Fibroblast of villous mesenchyme (primary cell): ENCODE measurements at regions not wholly inside any gene's neighbourhood (a gene's known extent, or its start where the extent isn't known, plus 50 kb on each side); places are given as distances from the start of the nearest gene placed in this dataset. TPM values are rescaled to one million over a fixed set of nuclear protein-coding genes. Genes with fewer than 3 reads are reported as not detected.

Experiments
- DNase-seq: peaks from one replicate; pipeline ENCODE4 v3.0.0-alpha.2; 2010; ENCODE audit warnings: low read depth
- H3K4me3 ChIP-seq: 2 replicates; pipeline ENCODE4 v1.5.1; 2011; ENCODE audit warnings: low read depth, mild to moderate bottlenecking, low read length
- small RNA-seq: library from RNA; depleted of rRNA; stranded (forward); fragments of <200 nt; gene quantifications from one replicate; pipeline ENCODE3, GENCODE V24; 2012
- TF ChIP-seq, protein P1 (sequence below): IDR thresholded peaks from 2 replicates; pipeline ENCODE4 v1.5.1; 2012; ENCODE audit warnings: low read depth, mild to moderate bottlenecking, low read length; ENCODE audit not compliant: insufficient read depth

DNA sequence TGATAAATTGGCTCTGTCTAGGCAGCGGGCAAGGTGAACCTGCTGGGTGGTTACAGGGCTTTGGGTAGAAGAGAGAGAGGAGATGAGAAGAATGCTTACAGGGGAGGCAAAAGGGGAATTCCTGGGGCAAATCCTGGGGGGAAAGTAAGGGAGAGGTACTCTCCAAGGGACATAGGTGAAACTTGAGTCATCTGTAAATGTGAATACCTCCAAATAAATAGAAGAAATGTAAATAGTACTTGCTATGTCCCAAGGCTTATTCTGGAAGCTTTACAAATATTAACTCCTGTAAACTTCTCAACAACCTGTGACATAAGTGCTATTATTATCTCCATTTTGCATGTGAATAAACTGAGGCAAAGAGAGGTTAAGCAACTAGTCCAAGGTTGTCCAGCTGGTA is 57.7 kb upstream of the CDK13 start:
- no peak overlapping the region for H3K4me3 ChIP-seq
- DNase-seq: no peak
- TF ChIP-seq, protein P1, sequence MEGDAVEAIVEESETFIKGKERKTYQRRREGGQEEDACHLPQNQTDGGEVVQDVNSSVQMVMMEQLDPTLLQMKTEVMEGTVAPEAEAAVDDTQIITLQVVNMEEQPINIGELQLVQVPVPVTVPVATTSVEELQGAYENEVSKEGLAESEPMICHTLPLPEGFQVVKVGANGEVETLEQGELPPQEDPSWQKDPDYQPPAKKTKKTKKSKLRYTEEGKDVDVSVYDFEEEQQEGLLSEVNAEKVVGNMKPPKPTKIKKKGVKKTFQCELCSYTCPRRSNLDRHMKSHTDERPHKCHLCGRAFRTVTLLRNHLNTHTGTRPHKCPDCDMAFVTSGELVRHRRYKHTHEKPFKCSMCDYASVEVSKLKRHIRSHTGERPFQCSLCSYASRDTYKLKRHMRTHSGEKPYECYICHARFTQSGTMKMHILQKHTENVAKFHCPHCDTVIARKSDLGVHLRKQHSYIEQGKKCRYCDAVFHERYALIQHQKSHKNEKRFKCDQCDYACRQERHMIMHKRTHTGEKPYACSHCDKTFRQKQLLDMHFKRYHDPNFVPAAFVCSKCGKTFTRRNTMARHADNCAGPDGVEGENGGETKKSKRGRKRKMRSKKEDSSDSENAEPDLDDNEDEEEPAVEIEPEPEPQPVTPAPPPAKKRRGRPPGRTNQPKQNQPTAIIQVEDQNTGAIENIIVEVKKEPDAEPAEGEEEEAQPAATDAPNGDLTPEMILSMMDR: no peak

DNA sequence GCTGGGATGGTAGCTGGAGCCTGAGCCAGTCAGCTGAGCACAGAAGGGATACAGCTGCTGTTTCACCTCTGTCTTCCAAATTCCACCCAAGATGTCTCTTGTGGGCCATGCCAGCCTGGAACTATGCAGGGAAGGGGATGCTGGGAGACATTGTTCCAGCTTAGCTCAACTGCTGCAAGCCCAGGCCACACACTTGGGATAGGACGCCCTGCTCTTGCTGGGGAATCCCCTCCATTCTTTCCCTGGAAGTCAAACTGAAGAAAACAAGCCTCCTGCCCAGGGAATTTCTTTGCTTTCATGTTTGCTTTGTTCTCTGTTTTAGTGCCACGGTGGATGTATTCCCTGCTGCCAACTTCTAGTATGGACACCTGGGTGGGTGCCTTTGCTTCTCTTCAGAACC is 55.2 kb upstream of the CDK13 start:
- TF ChIP-seq, protein P1: no peak
- DNase-seq: no peak
- no peak overlapping the region for H3K4me3 ChIP-seq

DNA sequence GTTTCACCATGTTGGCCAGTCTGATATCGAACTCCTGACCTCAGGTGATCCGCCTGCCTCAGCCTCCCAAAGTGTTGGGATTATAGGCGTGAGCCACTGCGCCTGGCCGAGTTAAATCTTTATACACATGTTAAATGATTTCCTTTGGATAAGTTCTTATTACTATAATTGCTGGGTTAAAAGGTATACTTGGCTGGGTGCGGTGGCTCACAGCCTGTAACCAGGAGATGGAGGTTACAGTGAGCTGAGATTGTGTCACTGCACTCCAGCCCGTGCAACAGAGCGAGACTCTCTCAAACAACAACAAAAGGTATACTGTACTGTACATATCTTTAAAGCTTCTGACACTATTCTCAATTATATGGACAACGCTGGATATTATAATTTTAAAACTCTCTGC is 53.2 kb upstream of the CDK13 start:
- TF ChIP-seq, protein P1: no peak
- DNase-seq: no peak
- H3K4me3 ChIP-seq: no peak overlapping the region

DNA sequence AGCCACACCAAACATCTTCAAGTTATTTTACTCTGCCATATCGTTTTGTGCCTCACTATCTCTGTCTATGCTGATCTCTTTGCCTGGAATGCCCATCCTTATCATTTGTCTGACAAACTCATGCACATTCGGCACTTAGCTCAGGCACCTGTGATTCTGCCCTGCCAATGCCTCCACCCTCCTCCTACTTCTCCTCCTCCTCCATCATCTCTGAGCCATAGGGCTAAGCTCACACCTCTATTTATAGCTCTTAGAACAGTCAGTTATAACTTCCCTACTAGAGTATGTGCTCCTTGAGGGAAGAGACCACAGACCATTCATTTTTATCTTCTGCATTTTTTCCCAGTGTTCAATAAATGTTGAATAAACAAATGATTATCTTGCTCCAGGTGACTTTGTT is 51.2 kb upstream of the CDK13 start:
- TF ChIP-seq, protein P1: no peak

More for the DNA sequence above, 51.2 kb upstream of the CDK13 start:
- DNase-seq: no peak
- no peak overlapping the region for H3K4me3 ChIP-seq

Small RNA genes in the stretch of these regions (small RNA-seq; reads per million reads assigned to genes)
- not detected for gene RN7SL496P
- not detected for gene RNU6-719P
